ENCODE measurements at regions not wholly inside any gene's neighbourhood (a gene's known extent, or its start where the extent isn't known, plus 50 kb on each side); places are given as distances from the start of the nearest gene placed in this dataset.

- H4K20me1 ChIP-seq (ENCODE audit: control insufficient read depth, extremely low read depth, insufficient read depth, low read length) = no peaks in the 10 kb centered on the region
- no peak overlapping the region for H3K9ac ChIP-seq (ENCODE audit: control insufficient read depth, extremely low read depth, insufficient read depth, low read length)
- H3K27me3 ChIP-seq (ENCODE audit: control insufficient read depth, extremely low read depth, insufficient read depth, low read length) = no peaks in the 10 kb centered on the region
- H3K9me1 ChIP-seq (ENCODE audit: control insufficient read depth, extremely low read depth, insufficient read depth, low read length) = no peaks in the 10 kb centered on the region
- dilution Hi-C loops (cut with MboI; ENCODE audit: extremely low pct_ligation_motif_present, low sequenced_read_pairs) = no loop called here
- TF ChIP-seq CTCF (optimal IDR thresholded peaks at IDR 0.05 in 1 of 3, IDR thresholded peaks at IDR 0.05 in 1 of 3, conservative IDR thresholded peaks at IDR 0.05 in 1 of 3; ENCODE audit: extremely low read depth in 1 of 3, insufficient read depth in 2 of 3, low read length in 3 of 3) (no peak), EZH2 (IDR thresholded peaks at IDR 0.05; ENCODE audit: low read length) (no peak)
- DNase-seq (ENCODE audit: low read depth, low spot score) (no peak), FAIRE-seq (no peak)
- H3K4me3 ChIP-seq (ENCODE audit: control insufficient read depth in 2 of 3, extremely low read depth in 1 of 3, insufficient read depth in 2 of 3, low read depth in 1 of 3, low read length in 3 of 3) = no peak overlapping the region
- H3K79me2 ChIP-seq (ENCODE audit: control insufficient read depth, insufficient read depth, low read length) = no peaks in the 10 kb centered on the region
- no peaks in the 10 kb centered on the region for H3K36me3 ChIP-seq (ENCODE audit: control insufficient read depth in 2 of 2, extremely low read depth in 1 of 2, insufficient read depth in 2 of 2, low read length in 2 of 2)
- no peak overlapping the region for H3K27ac ChIP-seq (ENCODE audit: control insufficient read depth, insufficient read depth, low read length)
- H3K4me2 ChIP-seq (ENCODE audit: control insufficient read depth, extremely low read depth, insufficient read depth, low read depth, low read length) = no peak overlapping the region
- H3K4me1 ChIP-seq (ENCODE audit: control insufficient read depth, extremely low read depth, insufficient read depth, low read length) = peaks cover 13% of the 10 kb centered on the region
- no peaks in the 10 kb centered on the region for H3K9me3 ChIP-seq (ENCODE audit: control insufficient read depth, low read depth, low read length)
- no peak overlapping the region for H2AFZ ChIP-seq (ENCODE audit: control insufficient read depth, low read length)
Measured at GRCh38 chr3:152618529-152618928, 216.4 kb upstream of the P2RY1 start.

GRCh38 chr3:152619691-152620090 lies 215.2 kb upstream of the P2RY1 start:
- no peak overlapping the region for H2AFZ ChIP-seq (ENCODE audit: control insufficient read depth, low read length)
- no peaks in the 10 kb centered on the region for H3K9me3 ChIP-seq (ENCODE audit: control insufficient read depth, low read depth, low read length)
- dilution Hi-C loops (cut with MboI; ENCODE audit: extremely low pct_ligation_motif_present, low sequenced_read_pairs) = no loop called here
- no peak overlapping the region for H3K4me2 ChIP-seq (ENCODE audit: control insufficient read depth, extremely low read depth, insufficient read depth, low read depth, low read length)
- TF ChIP-seq CTCF (optimal IDR thresholded peaks at IDR 0.05 in 1 of 3, IDR thresholded peaks at IDR 0.05 in 1 of 3, conservative IDR thresholded peaks at IDR 0.05 in 1 of 3; ENCODE audit: extremely low read depth in 1 of 3, insufficient read depth in 2 of 3, low read length in 3 of 3) (no peak), EZH2 (IDR thresholded peaks at IDR 0.05; ENCODE audit: low read length) (no peak)
- no peaks in the 10 kb centered on the region for H3K9me1 ChIP-seq (ENCODE audit: control insufficient read depth, extremely low read depth, insufficient read depth, low read length)
- no peaks in the 10 kb centered on the region for H3K79me2 ChIP-seq (ENCODE audit: control insufficient read depth, insufficient read depth, low read length)
- H3K9ac ChIP-seq (ENCODE audit: control insufficient read depth, extremely low read depth, insufficient read depth, low read length) = no peak overlapping the region
- no peaks in the 10 kb centered on the region for H3K27me3 ChIP-seq (ENCODE audit: control insufficient read depth, extremely low read depth, insufficient read depth, low read length)
- H3K36me3 ChIP-seq (ENCODE audit: control insufficient read depth in 2 of 2, extremely low read depth in 1 of 2, insufficient read depth in 2 of 2, low read length in 2 of 2) = no peaks in the 10 kb centered on the region
- H3K27ac ChIP-seq (ENCODE audit: control insufficient read depth, insufficient read depth, low read length) = no peak overlapping the region
- H3K4me3 ChIP-seq (ENCODE audit: control insufficient read depth in 2 of 3, extremely low read depth in 1 of 3, insufficient read depth in 2 of 3, low read depth in 1 of 3, low read length in 3 of 3) = no peak overlapping the region
- DNase-seq (ENCODE audit: low read depth, low spot score) (no peak), FAIRE-seq (no peak)
- peaks cover 13% of the 10 kb centered on the region for H3K4me1 ChIP-seq (ENCODE audit: control insufficient read depth, extremely low read depth, insufficient read depth, low read length)
- H4K20me1 ChIP-seq (ENCODE audit: control insufficient read depth, extremely low read depth, insufficient read depth, low read length) = no peaks in the 10 kb centered on the region

Measured in keratinocyte (primary cell).